Transverse colon (tissue), 4 donors: ENCODE measurements at regions not wholly inside any gene's neighbourhood (a gene's known extent, or its start where the extent isn't known, plus 50 kb on each side); places are given as distances from the start of the nearest gene placed in this dataset.

Experiments used
- DNase-seq: peaks from one replicate; pipeline ENCODE4 v3.0.0-alpha.2; 2019
- H3K27ac ChIP-seq, 4 donors: fragments of 200-600 bp; sonication (generic); 2 replicates each; pipeline ENCODE4 v1.5.1; 2016 to 2018; ENCODE audit warnings: inconsistent platforms in 4 of 4
- H3K27me3 ChIP-seq: fragments of 200-600 bp; sonication (generic); 2 replicates; pipeline ENCODE4 v1.5.1; 2017; ENCODE audit warnings: inconsistent platforms
- H3K36me3 ChIP-seq, 4 donors: fragments of 200-600 bp; sonication (generic); 2 replicates each; pipeline ENCODE4 v1.5.1; 2017 to 2019; ENCODE audit warnings: inconsistent platforms in 4 of 4
- H3K4me1 ChIP-seq, 4 donors: fragments of 200-600 bp; sonication (generic); 2 replicates each; pipeline ENCODE4 v1.5.1; 2017 to 2020; ENCODE audit warnings: inconsistent platforms in 4 of 4
- H3K4me3 ChIP-seq, 4 donors: fragments of 200-600 bp; sonication (generic); 1 replicate in 1 of 4; 2 replicates in 3 of 4; pipeline versions ENCODE4 v1.5.1 to v1.6.1; 2017 to 2019; ENCODE audit warnings: inconsistent platforms in 4 of 4
- H3K9me3 ChIP-seq, 2 donors: fragments of 200-600 bp; sonication (generic); 2 replicates each; pipeline ENCODE4 v1.5.1; 2017 to 2019; ENCODE audit warnings: inconsistent platforms in 2 of 2
- CTCF ChIP-seq, 5 experiments: fragments of 200-600 bp in 3 of 5; fragments of 450-650 bp in 2 of 5; sonication (generic) in 3 of 5; IDR thresholded peaks; 1 replicate in 2 of 5; 2 replicates in 3 of 5; pipeline ENCODE4 v1.5.1; 2016 to 2017; ENCODE audit warnings: antibody characterized with exemption in 5 of 5, inconsistent platforms in 3 of 5, mild to moderate bottlenecking in 2 of 5, moderate library complexity in 1 of 5
- EP300 ChIP-seq: sonication (generic); formaldehyde crosslinking; IDR thresholded peaks from one replicate; pipeline ENCODE4 v1.6.1; 2017; ENCODE audit warnings: antibody characterized with exemption, low read depth
- POLR2A ChIP-seq: fragments of 450-650 bp; IDR thresholded peaks from one replicate; pipeline ENCODE4 v1.6.1; 2016; ENCODE audit warnings: antibody characterized with exemption, mild to moderate bottlenecking, moderate library complexity
- POLR2AphosphoS5 ChIP-seq, 3 donors: sonication (generic); formaldehyde crosslinking; IDR thresholded peaks; one replicate each; pipeline ENCODE4 v1.6.1; 2016; ENCODE audit warnings: antibody characterized with exemption in 3 of 3
- WGBS, 2 donors: methylation state at CpG; one replicate each; pipeline ENCODE4 v1.1.5; 2018; ENCODE audit warnings: low coverage in 1 of 2; 5-methylcytosine and 5-hydroxymethylcytosine counted together
- in situ Hi-C, 4 donors: fragments of 200-750 bp; cut with MboI; loops; one replicate each; pipeline versions ENCODE4 v1.15.0 to v1.15.1; 2017; ENCODE audit warnings: low sequenced_read_pairs in 3 of 4, low pct_ligation_motif_present in 1 of 4, low pct_unique_long_range_greater_than_20kb in 1 of 4
- intact Hi-C: fragments of 100-400 bp; cut with DNase I; formaldehyde crosslinking; loops from one replicate; pipeline ENCODE4 v1.15.1; 2023; ENCODE audit warnings: low total_unique reads

- TF ChIP-seq EP300 (no peak), POLR2A (no peak), POLR2AphosphoS5 (IDR thresholded peaks at IDR 0.05) (no peak)
- Histone ChIP-seq H3K27ac (no peak overlapping the region), H3K27me3 (no peaks in the 10 kb centered on the region), H3K36me3 (no peaks in the 10 kb centered on the region), H3K9me3 (no peaks in the 10 kb centered on the region), H3K4me1 (no peaks in the 10 kb centered on the region), H3K4me3 (no peak overlapping the region)
- 50 to 59% methylated on average over 8 to 10 of the region's 10 CpGs for WGBS, 2 donors
- DNase-seq, result no peak
- intact Hi-C loops (no loop called here), in situ Hi-C loops (no loop called here)
Measured at GRCh38 chr10:28975891-28976531, 298.7 kb downstream of the BAMBI start.

GRCh38 chr10:28977518-28977917 is 300.2 kb downstream of the BAMBI start:
- Histone ChIP-seq H3K36me3 (no peaks in the 10 kb centered on the region), H3K4me3 (no peak overlapping the region), H3K27me3 (no peaks in the 10 kb centered on the region), H3K9me3 (no peaks in the 10 kb centered on the region), H3K27ac (no peak overlapping the region), H3K4me1 (no peaks in the 10 kb centered on the region)
- 63% methylated on average over 2 of the region's 2 CpGs for whole genome bisulfite sequencing, 2 donors
- no peak for TF ChIP-seq POLR2AphosphoS5 (IDR thresholded peaks at IDR 0.05)
- no peak for TF ChIP-seq EP300
- TF ChIP-seq POLR2A, result no peak
- no peak for TF ChIP-seq CTCF (IDR thresholded peaks at IDR 0.05)
- intact Hi-C loops, result no loop called here
- DNase-seq, result no peak
- in situ Hi-C loops, result no loop called here

- Histone ChIP-seq H3K9me3 (no peaks in the 10 kb centered on the region), H3K4me3 (no peak overlapping the region), H3K36me3 (no peaks in the 10 kb centered on the region), H3K27me3 (no peaks in the 10 kb centered on the region), H3K27ac (no peak overlapping the region), H3K4me1 (peaks cover 0 to 7% (median 3%) of the 10 kb centered on the region in 4 donors)
- no peak for DNase-seq
- in situ Hi-C loops, result loop anchor here in 2 of 4 donors (10.0 kb wide), 1 partner anchor 315 kb away; no protein-coding TSS in a partner anchor
- TF ChIP-seq CTCF (IDR thresholded peaks at IDR 0.05) (no peak), POLR2A (no peak), POLR2AphosphoS5 (IDR thresholded peaks at IDR 0.05) (no peak), EP300 (no peak)
- 83 to 90% methylated on average over 2 of the region's 2 CpGs for WGBS, 2 donors
- intact Hi-C loops, result no loop called here
Measured at GRCh38 chr10:28980264-28980663, 302.9 kb downstream of the BAMBI start.

- Histone ChIP-seq H3K36me3 (no peaks in the 10 kb centered on the region), H3K4me1 (peaks cover 0 to 7% (median 3%) of the 10 kb centered on the region in 4 donors), H3K27ac (no peak overlapping the region), H3K27me3 (no peaks in the 10 kb centered on the region), H3K4me3 (no peak overlapping the region), H3K9me3 (no peaks in the 10 kb centered on the region)
- no peak for TF ChIP-seq POLR2AphosphoS5 (IDR thresholded peaks at IDR 0.05)
- no peak for TF ChIP-seq POLR2A
- no peak for TF ChIP-seq EP300
- TF ChIP-seq CTCF (IDR thresholded peaks at IDR 0.05), result no peak
- intact Hi-C loops (no loop called here), in situ Hi-C loops (loop anchor here in 2 of 4 donors (10.0 kb wide), 1 partner anchor 316 kb away; no protein-coding TSS in a partner anchor)
- no peak for DNase-seq
- WGBS, 2 donors, result 73 to 87% methylated on average over 3 of the region's 3 CpGs
Measured at GRCh38 chr10:28981007-28981406, 303.7 kb downstream of the BAMBI start.

GRCh38 chr10:28982974-28983373 is 305.7 kb downstream of the BAMBI start:
- intact Hi-C loops, result no loop called here
- 80% methylated on average over 3 to 6 of the region's 6 CpGs for WGBS, 2 donors
- Histone ChIP-seq H3K4me1 (peaks cover 0 to 7% (median 3%) of the 10 kb centered on the region in 4 donors), H3K9me3 (no peaks in the 10 kb centered on the region), H3K36me3 (no peaks in the 10 kb centered on the region), H3K4me3 (no peak overlapping the region), H3K27ac (no peak overlapping the region), H3K27me3 (no peaks in the 10 kb centered on the region)
- TF ChIP-seq POLR2AphosphoS5 (IDR thresholded peaks at IDR 0.05), result no peak
- in situ Hi-C loops, result loop anchor here in 2 of 4 donors (10.0 kb wide), 1 partner anchor 318 kb away; no protein-coding TSS in a partner anchor
- DNase-seq, result no peak
